ENCODE measurements at regions not wholly inside any gene's neighbourhood (a gene's known extent, or its start where the extent isn't known, plus 50 kb on each side); places are given as distances from the start of the nearest gene placed in this dataset.
"Not testable (repeated sequence)": the region's sequence is repeated elsewhere in the genome, so short reads cannot be mapped to it uniquely, and the experiment has no call there.

- no peak for DNase-seq
These were observed 837.9 kb downstream of the STPG2 start for GRCh38 chr4:97305351-97305750.

GRCh38 chr4:97309121-97309520 is 834.2 kb downstream of the STPG2 start:
- no peak for DNase-seq

- DNase-seq = no peak
These were observed 826.1 kb downstream of the STPG2 start for GRCh38 chr4:97317201-97317600.

- no peak for DNase-seq
These were observed 825.6 kb downstream of the STPG2 start for GRCh38 chr4:97317671-97318070.

- DNase-seq = not testable (repeated sequence)
These were observed 817.5 kb downstream of the STPG2 start for GRCh38 chr4:97325751-97326150.

GRCh38 chr4:97330917-97331316 is 812.4 kb downstream of the STPG2 start:
- no peak for DNase-seq

- DNase-seq = no peak
These were observed 808.9 kb downstream of the STPG2 start for GRCh38 chr4:97334348-97334747.

- no peak for DNase-seq
These were observed 793.6 kb downstream of the STPG2 start for GRCh38 chr4:97349468-97350186.

GRCh38 chr4:97353876-97354275 is 789.4 kb downstream of the STPG2 start:
- no peak for DNase-seq

- no peak for DNase-seq
These were observed 783.5 kb downstream of the STPG2 start for GRCh38 chr4:97359826-97360225.

- DNase-seq = no peak
These were observed 782.5 kb downstream of the STPG2 start for GRCh38 chr4:97360733-97361132.

- DNase-seq = no peak
These were observed 775.4 kb downstream of the STPG2 start for GRCh38 chr4:97367878-97368277.

- DNase-seq = no peak
These were observed 772.7 kb downstream of the STPG2 start for GRCh38 chr4:97370568-97370967.

GRCh38 chr4:97374526-97374925 is 768.8 kb downstream of the STPG2 start:
- DNase-seq = no peak

- no peak for DNase-seq
These were observed 756.3 kb downstream of the STPG2 start for GRCh38 chr4:97386969-97387368.

GRCh38 chr4:97394653-97395052 is 748.6 kb downstream of the STPG2 start:
- no peak for DNase-seq

- DNase-seq = no peak
These were observed 747.2 kb downstream of the STPG2 start for GRCh38 chr4:97396097-97396496.

- DNase-seq = no peak
These were observed 746.7 kb downstream of the STPG2 start for GRCh38 chr4:97396605-97397004.

- no peak for DNase-seq
These were observed 738.3 kb downstream of the STPG2 start for GRCh38 chr4:97404876-97405523.

GRCh38 chr4:97411356-97411755 is 731.9 kb downstream of the STPG2 start:
- DNase-seq = no peak

- DNase-seq = no peak
These were observed 730.9 kb downstream of the STPG2 start for GRCh38 chr4:97412331-97412730.

- DNase-seq = no peak
These were observed 729.1 kb downstream of the STPG2 start for GRCh38 chr4:97414161-97414560.

- no peak for DNase-seq
These were observed 710.7 kb downstream of the STPG2 start for GRCh38 chr4:97432551-97432950.

GRCh38 chr4:97437998-97438705 is 705.1 kb downstream of the STPG2 start:
- not testable (repeated sequence) for DNase-seq

Data from hematopoietic multipotent progenitor cell treated with erythropoietin and hydrocortisone succinate and interleukin-3 and kit ligand, for 8 days (in vitro differentiated cells).